ENCODE measurements at regions not wholly inside any gene's neighbourhood (a gene's known extent, or its start where the extent isn't known, plus 50 kb on each side); places are given as distances from the start of the nearest gene placed in this dataset.

GRCh38 chr2:35785564-35785963 lies 570.0 kb upstream of the CRIM1 start:
- Histone ChIP-seq H3K36me3 (ENCODE audit: control insufficient read depth in 2 of 2, insufficient read depth in 1 of 2, low read length in 2 of 2) (no peaks in the 10 kb centered on the region), H3K9me3 (ENCODE audit: control insufficient read depth, insufficient read depth, low read depth, low read length) (no peaks in the 10 kb centered on the region), H3K4me3 (ENCODE audit: low read depth, low read length) (no peak overlapping the region), H3K4me1 (ENCODE audit: control insufficient read depth, insufficient read depth, low read length) (no peaks in the 10 kb centered on the region), H3K27ac (ENCODE audit: extremely low read depth, low read depth, low read length) (no peak overlapping the region)
- CTCF ChIA-PET = interaction anchor here (0.6 kb wide), 1 partner anchor 1189 kb away, joined by 3 read pairs; no protein-coding TSS in a partner anchor
- TF ChIP-seq SP3 (tag by site-specific recombination; IDR thresholded peaks at IDR 0.05) (no peak), SALL2 (tag by site-specific recombination; IDR thresholded peaks at IDR 0.05; ENCODE audit: borderline replicate concordance) (no peak), BCL11A (tag by site-specific recombination; IDR thresholded peaks at IDR 0.05; ENCODE audit: low read depth) (no peak), REPIN1 (tag by site-specific recombination; IDR thresholded peaks at IDR 0.05; ENCODE audit: low read depth) (no peak), ZNF214 (tag by site-specific recombination; IDR thresholded peaks at IDR 0.05; ENCODE audit: borderline replicate concordance) (no peak), ZSCAN4 (tag by site-specific recombination; IDR thresholded peaks at IDR 0.05) (no peak), ZSCAN23 (tag by site-specific recombination; IDR thresholded peaks at IDR 0.05) (no peak), KLF8 (tag by site-specific recombination; IDR thresholded peaks at IDR 0.05) (no peak), ZNF623 (tag by site-specific recombination; IDR thresholded peaks at IDR 0.05) (no peak), ZNF561 (tag by site-specific recombination; IDR thresholded peaks at IDR 0.05; ENCODE audit: borderline replicate concordance) (no peak), ZNF114 (tag by site-specific recombination; IDR thresholded peaks at IDR 0.05) (no peak), ZNF174 (tag by site-specific recombination; IDR thresholded peaks at IDR 0.05) (no peak), ZFP3 (tag by site-specific recombination; IDR thresholded peaks at IDR 0.05; ENCODE audit: low read depth) (no peak), ZNF768 (tag by site-specific recombination; IDR thresholded peaks at IDR 0.05) (no peak), SCRT1 (tag by site-specific recombination; IDR thresholded peaks at IDR 0.05; ENCODE audit: borderline replicate concordance) (no peak), OSR2 (tag by site-specific recombination; IDR thresholded peaks at IDR 0.05) (no peak), BCL11B (tag by site-specific recombination; IDR thresholded peaks at IDR 0.05; ENCODE audit: low read depth) (no peak), ZNF362 (tag by site-specific recombination; IDR thresholded peaks at IDR 0.05) (no peak), ZNF324 (tag by site-specific recombination; IDR thresholded peaks at IDR 0.05) (no peak)
- POLR2A ChIA-PET = no interaction called here

- no peak overlapping the region for H3K27ac ChIP-seq (ENCODE audit: extremely low read depth, low read depth, low read length)
- no peaks in the 10 kb centered on the region for H3K36me3 ChIP-seq (ENCODE audit: control insufficient read depth in 2 of 2, insufficient read depth in 1 of 2, low read length in 2 of 2)
- POLR2A ChIA-PET = no interaction called here
- TF ChIP-seq ZBTB21 (tag by site-specific recombination; IDR thresholded peaks at IDR 0.05) = no peak
- no peak overlapping the region for H3K4me3 ChIP-seq (ENCODE audit: low read depth, low read length)
- H3K4me1 ChIP-seq (ENCODE audit: control insufficient read depth, insufficient read depth, low read length) = no peaks in the 10 kb centered on the region
- H3K9me3 ChIP-seq (ENCODE audit: control insufficient read depth, insufficient read depth, low read depth, low read length) = no peaks in the 10 kb centered on the region
- CTCF ChIA-PET = no interaction called here
These were observed 570.8 kb upstream of the CRIM1 start for GRCh38 chr2:35784777-35785176.

GRCh38 chr2:35783723-35784122 lies 571.9 kb upstream of the CRIM1 start:
- no peaks in the 10 kb centered on the region for H3K36me3 ChIP-seq (ENCODE audit: control insufficient read depth in 2 of 2, insufficient read depth in 1 of 2, low read length in 2 of 2)
- POLR2A ChIA-PET = no interaction called here
- TF ChIP-seq ZNF341 (tag by site-specific recombination; IDR thresholded peaks at IDR 0.05; ENCODE audit: low read depth) (no peak), ZNF132 (tag by site-specific recombination; IDR thresholded peaks at IDR 0.05; ENCODE audit: borderline replicate concordance) (no peak)
- no peak overlapping the region for H3K27ac ChIP-seq (ENCODE audit: extremely low read depth, low read depth, low read length)
- CTCF ChIA-PET = interaction anchor here (0.6 to 1.0 kb wide), 2 partner anchors 8 to 354 kb away, joined by 3 to 4 read pairs; no protein-coding TSS in a partner anchor
- H3K4me3 ChIP-seq (ENCODE audit: low read depth, low read length) = no peak overlapping the region
- H3K9me3 ChIP-seq (ENCODE audit: control insufficient read depth, insufficient read depth, low read depth, low read length) = no peaks in the 10 kb centered on the region
- no peaks in the 10 kb centered on the region for H3K4me1 ChIP-seq (ENCODE audit: control insufficient read depth, insufficient read depth, low read length)

All from HEK293 (cell line).